Activated CD8-positive, alpha-beta T cell treated with anti-CD3 and anti-CD28 coated beads for 36 hours (primary cell): ENCODE measurements at regions not wholly inside any gene's neighbourhood (a gene's known extent, or its start where the extent isn't known, plus 50 kb on each side); places are given as distances from the start of the nearest gene placed in this dataset.

Source experiments
- ATAC-seq: fragments of 200-7000 bp; cut with Tn5 transposase; one replicate; pipeline ENCODE4 v1.10.0; 2021; ENCODE audit warnings: mild to moderate bottlenecking, moderate library complexity
- CTCF ChIA-PET: fragments of 350-600 bp; sonication (Branson Sonifier 250); formaldehyde crosslinking; loops from one replicate; lab custom pipeline; 2021; ENCODE audit warnings: antibody characterized with exemption; lab: Charles Lee
- POLR2A ChIA-PET: fragments of 350-600 bp; sonication (Branson Sonifier 250); formaldehyde crosslinking; loops from one replicate; lab custom pipeline; 2021; ENCODE audit warnings: antibody characterized with exemption; lab: Charles Lee
- DNase-seq: peaks from one replicate; pipeline ENCODE4 v3.0.0-alpha.2; 2020
- H3K27ac Mint-ChIP-seq: one replicate; pipeline ENCODE4 v1.8.0; 2021; ENCODE audit warnings: mild to moderate bottlenecking, mixed read lengths
- H3K27me3 Mint-ChIP-seq: one replicate; pipeline ENCODE4 v1.8.0; 2021; ENCODE audit warnings: mixed read lengths
- H3K36me3 Mint-ChIP-seq: one replicate; pipeline ENCODE4 v1.8.0; 2021; ENCODE audit warnings: low read depth, mixed read lengths
- H3K4me1 Mint-ChIP-seq: one replicate; pipeline ENCODE4 v1.8.0; 2021; ENCODE audit warnings: low read depth, mixed read lengths
- H3K4me3 Mint-ChIP-seq: one replicate; pipeline ENCODE4 v1.8.0; 2021; ENCODE audit warnings: mild to moderate bottlenecking, moderate library complexity, mixed read lengths
- H3K9me3 Mint-ChIP-seq: one replicate; pipeline ENCODE4 v1.8.0; 2021; ENCODE audit warnings: mixed read lengths
- CTCF ChIP-seq: fragments of 200-600 bp; IDR thresholded peaks from one replicate; pipeline ENCODE4 v1.8.0; 2022; ENCODE audit warnings: antibody characterized with exemption, mild to moderate bottlenecking
- intact Hi-C: fragments of 100-400 bp; cut with micrococcal nuclease; formaldehyde crosslinking; loops from one replicate; pipeline ENCODE4 v1.10.0; 2022

- ATAC-seq (no peak), DNase-seq (no peak)
- Mint-ChIP-seq H3K4me3 (no peak overlapping the region), H3K36me3 (no peaks in the 10 kb centered on the region), H3K27ac (no peak overlapping the region), H3K4me1 (no peaks in the 10 kb centered on the region), H3K9me3 (peaks cover 4% of the 10 kb centered on the region), H3K27me3 (no peaks in the 10 kb centered on the region)
- intact Hi-C loops = no loop called here
- ChIA-PET CTCF (no interaction called here), POLR2A (no interaction called here)
- no peak for TF ChIP-seq CTCF
These were observed 747.3 kb upstream of the PIK3C3 start for GRCh38 chr18:41207706-41208105.

- Mint-ChIP-seq H3K4me3 (no peak overlapping the region), H3K4me1 (no peaks in the 10 kb centered on the region), H3K27ac (no peak overlapping the region), H3K9me3 (peaks cover 3% of the 10 kb centered on the region), H3K27me3 (no peaks in the 10 kb centered on the region), H3K36me3 (no peaks in the 10 kb centered on the region)
- POLR2A ChIA-PET = no interaction called here
- DNase-seq = no peak
- CTCF ChIA-PET = no interaction called here
- intact Hi-C loops = no loop called here
- no peak for ATAC-seq
- TF ChIP-seq CTCF = no peak
These were observed 748.6 kb upstream of the PIK3C3 start for GRCh38 chr18:41206341-41206830.

- Mint-ChIP-seq H3K36me3 (no peaks in the 10 kb centered on the region), H3K27ac (no peak overlapping the region), H3K9me3 (peaks cover 6% of the 10 kb centered on the region), H3K4me3 (no peak overlapping the region), H3K4me1 (no peaks in the 10 kb centered on the region), H3K27me3 (no peaks in the 10 kb centered on the region)
- intact Hi-C loops = no loop called here
- ChIA-PET POLR2A (no interaction called here), CTCF (no interaction called here)
- no peak for DNase-seq
- no peak for TF ChIP-seq CTCF
- ATAC-seq = no peak
These were observed 755.8 kb upstream of the PIK3C3 start for GRCh38 chr18:41199212-41199611.

- intact Hi-C loops = no loop called here
- ChIA-PET POLR2A (no interaction called here), CTCF (no interaction called here)
- no peaks in the 10 kb centered on the region for H3K36me3 Mint-ChIP-seq
- H3K4me3 Mint-ChIP-seq = no peak overlapping the region
- H3K27ac Mint-ChIP-seq = no peak overlapping the region
- ATAC-seq = no peak
- no peak for TF ChIP-seq CTCF
- no peaks in the 10 kb centered on the region for H3K4me1 Mint-ChIP-seq
- H3K9me3 Mint-ChIP-seq = peaks cover 6% of the 10 kb centered on the region
- DNase-seq = no peak
- no peaks in the 10 kb centered on the region for H3K27me3 Mint-ChIP-seq
These were observed 757.1 kb upstream of the PIK3C3 start for GRCh38 chr18:41197967-41198366.

GRCh38 chr18:41170346-41170745 is 784.7 kb upstream of the PIK3C3 start:
- ATAC-seq (no peak), DNase-seq (no peak)
- no peaks in the 10 kb centered on the region for H3K36me3 Mint-ChIP-seq
- no peaks in the 10 kb centered on the region for H3K4me1 Mint-ChIP-seq
- no peaks in the 10 kb centered on the region for H3K27me3 Mint-ChIP-seq
- intact Hi-C loops = no loop called here
- no peak overlapping the region for H3K4me3 Mint-ChIP-seq
- TF ChIP-seq CTCF = no peak
- H3K9me3 Mint-ChIP-seq = peaks cover 9% of the 10 kb centered on the region
- no peak overlapping the region for H3K27ac Mint-ChIP-seq
- POLR2A ChIA-PET = no interaction called here
- CTCF ChIA-PET = no interaction called here
